Sigmoid colon (tissue), 3 donors: ENCODE measurements at regions not wholly inside any gene's neighbourhood (a gene's known extent, or its start where the extent isn't known, plus 50 kb on each side); places are given as distances from the start of the nearest gene placed in this dataset.

Experiments
- POLR2A ChIP-seq, 2 donors: fragments of 450-650 bp; IDR thresholded peaks; one replicate each; pipeline ENCODE4 v1.6.1; 2016; ENCODE audit warnings: antibody characterized with exemption in 2 of 2, mild to moderate bottlenecking in 2 of 2, moderate library complexity in 2 of 2
- TF ChIP-seq, protein P1 (sequence below), 4 experiments: fragments of 450-650 bp in 3 of 4; fragments of 200-600 bp in 1 of 4; IDR thresholded peaks; one replicate each; pipeline ENCODE4 v1.5.1; 2016 to 2019; ENCODE audit warnings: antibody characterized with exemption in 4 of 4, mild to moderate bottlenecking in 3 of 4, moderate library complexity in 2 of 4

DNA sequence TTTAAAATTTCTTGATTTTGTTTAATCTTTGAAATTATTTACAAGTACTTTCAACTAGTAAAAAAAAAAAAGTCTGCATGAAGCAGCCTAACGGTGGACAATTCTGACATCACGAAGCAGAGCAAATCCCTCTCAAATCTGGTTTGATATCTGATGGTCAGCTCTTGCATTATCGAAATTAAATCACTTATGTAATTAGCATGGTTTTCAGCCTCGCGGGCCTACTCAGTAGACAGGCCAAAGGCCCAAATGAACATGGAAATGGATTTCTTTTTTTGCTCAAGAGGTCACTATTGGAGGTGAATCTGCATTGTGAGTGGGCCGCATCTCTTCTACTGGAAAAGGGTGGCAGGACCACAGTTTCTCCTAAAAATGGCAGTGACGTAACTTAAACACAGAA is 209.8 kb downstream of the NR2F2 start:
- TF ChIP-seq, protein P1, sequence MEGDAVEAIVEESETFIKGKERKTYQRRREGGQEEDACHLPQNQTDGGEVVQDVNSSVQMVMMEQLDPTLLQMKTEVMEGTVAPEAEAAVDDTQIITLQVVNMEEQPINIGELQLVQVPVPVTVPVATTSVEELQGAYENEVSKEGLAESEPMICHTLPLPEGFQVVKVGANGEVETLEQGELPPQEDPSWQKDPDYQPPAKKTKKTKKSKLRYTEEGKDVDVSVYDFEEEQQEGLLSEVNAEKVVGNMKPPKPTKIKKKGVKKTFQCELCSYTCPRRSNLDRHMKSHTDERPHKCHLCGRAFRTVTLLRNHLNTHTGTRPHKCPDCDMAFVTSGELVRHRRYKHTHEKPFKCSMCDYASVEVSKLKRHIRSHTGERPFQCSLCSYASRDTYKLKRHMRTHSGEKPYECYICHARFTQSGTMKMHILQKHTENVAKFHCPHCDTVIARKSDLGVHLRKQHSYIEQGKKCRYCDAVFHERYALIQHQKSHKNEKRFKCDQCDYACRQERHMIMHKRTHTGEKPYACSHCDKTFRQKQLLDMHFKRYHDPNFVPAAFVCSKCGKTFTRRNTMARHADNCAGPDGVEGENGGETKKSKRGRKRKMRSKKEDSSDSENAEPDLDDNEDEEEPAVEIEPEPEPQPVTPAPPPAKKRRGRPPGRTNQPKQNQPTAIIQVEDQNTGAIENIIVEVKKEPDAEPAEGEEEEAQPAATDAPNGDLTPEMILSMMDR (IDR thresholded peaks at IDR 0.05): no peak
- no peak for TF ChIP-seq POLR2A (IDR thresholded peaks at IDR 0.05)
